ENCODE measurements at regions not wholly inside any gene's neighbourhood (a gene's known extent, or its start where the extent isn't known, plus 50 kb on each side); places are given as distances from the start of the nearest gene placed in this dataset.

- H3K9me3 Mint-ChIP-seq = peaks cover 13% of the 10 kb centered on the region
- DNase-seq = no peak
- H3K27ac Mint-ChIP-seq = no peak overlapping the region
- H3K4me3 Mint-ChIP-seq = no peak overlapping the region
- H3K27me3 Mint-ChIP-seq (ENCODE audit: low read depth, poor library complexity) = no peaks in the 10 kb centered on the region
- H3K4me1 Mint-ChIP-seq = peaks cover 6% of the 10 kb centered on the region
- H3K36me3 Mint-ChIP-seq (ENCODE audit: low read depth) = peaks cover 8% of the 10 kb centered on the region
- no peak for TF ChIP-seq CTCF (IDR thresholded peaks at IDR 0.05)
These were observed 794.8 kb upstream of the LCORL start for GRCh38 chr4:18816228-18816895.

DNA sequence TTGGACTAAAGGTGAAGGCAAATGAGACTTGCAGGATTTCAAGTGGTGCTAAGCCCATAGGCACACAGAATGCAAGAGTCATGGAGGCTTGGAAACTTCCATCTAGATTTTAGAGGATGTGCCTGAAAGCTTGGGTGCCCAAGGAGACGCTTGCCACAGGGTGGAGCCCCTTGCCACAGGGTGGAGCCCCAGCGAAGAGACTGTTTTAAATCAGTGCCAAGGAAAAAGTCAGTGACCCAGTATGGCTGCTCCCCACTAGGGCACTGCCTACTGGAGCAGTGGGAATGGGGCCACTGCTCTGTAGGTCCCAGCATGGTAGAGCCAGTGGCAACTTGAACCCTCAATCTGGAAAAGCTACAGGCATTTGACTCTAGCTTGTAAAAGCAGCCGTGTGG is 794.2 kb upstream of the LCORL start:
- no peak overlapping the region for H3K27ac Mint-ChIP-seq
- peaks cover 6% of the 10 kb centered on the region for H3K4me1 Mint-ChIP-seq
- DNase-seq = no peak
- peaks cover 12% of the 10 kb centered on the region for H3K9me3 Mint-ChIP-seq
- no peaks in the 10 kb centered on the region for H3K27me3 Mint-ChIP-seq (ENCODE audit: low read depth, poor library complexity)
- TF ChIP-seq CTCF (IDR thresholded peaks at IDR 0.05) = no peak
- H3K4me3 Mint-ChIP-seq = no peak overlapping the region
- peaks cover 8% of the 10 kb centered on the region for H3K36me3 Mint-ChIP-seq (ENCODE audit: low read depth)

DNA sequence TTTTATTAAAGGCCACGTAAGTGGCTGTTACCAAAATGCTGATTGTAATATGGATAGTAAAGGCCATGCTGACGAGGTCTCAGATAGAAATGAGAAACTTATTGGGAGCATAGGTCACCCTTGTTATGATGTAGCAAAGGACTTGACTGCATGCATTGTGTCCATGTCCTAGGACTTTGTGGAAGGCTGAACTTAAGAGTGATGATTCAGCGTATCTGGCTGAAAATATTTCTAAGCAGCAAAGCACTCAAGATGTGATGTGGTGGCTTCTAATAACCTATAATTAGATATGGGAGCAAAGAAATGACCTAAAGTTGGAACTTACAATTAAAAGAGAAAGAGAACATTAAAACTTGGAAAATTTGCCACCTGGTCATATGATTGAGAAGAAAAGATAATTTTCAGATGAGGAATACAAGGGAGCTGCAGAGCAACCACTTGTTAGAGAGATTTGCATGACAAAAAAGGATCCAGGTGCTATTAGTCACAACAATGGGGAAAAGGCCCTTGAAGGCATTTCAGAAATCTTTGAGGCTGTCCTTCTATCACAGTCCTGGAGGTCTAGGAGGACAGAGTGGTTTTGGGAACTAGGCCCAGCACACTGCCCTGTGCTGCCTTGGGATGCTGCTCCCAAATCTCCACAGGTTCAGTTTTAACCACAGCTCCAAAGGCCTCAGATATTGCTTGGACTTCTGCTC is 793.7 kb upstream of the LCORL start:
- no peak overlapping the region for H3K4me3 Mint-ChIP-seq
- peaks cover 6% of the 10 kb centered on the region for H3K4me1 Mint-ChIP-seq
- peaks cover 7% of the 10 kb centered on the region for H3K9me3 Mint-ChIP-seq
- H3K27me3 Mint-ChIP-seq (ENCODE audit: low read depth, poor library complexity) = no peaks in the 10 kb centered on the region
- peaks cover 3% of the 10 kb centered on the region for H3K36me3 Mint-ChIP-seq (ENCODE audit: low read depth)
- TF ChIP-seq CTCF (IDR thresholded peaks at IDR 0.05) = no peak
- no peak for DNase-seq
- H3K27ac Mint-ChIP-seq = no peak overlapping the region

GRCh38 chr4:18813771-18814170 is 792.2 kb upstream of the LCORL start:
- Mint-ChIP-seq H3K27ac (no peak overlapping the region), H3K9me3 (peaks cover 7% of the 10 kb centered on the region), H3K36me3 (ENCODE audit: low read depth) (no peaks in the 10 kb centered on the region), H3K27me3 (ENCODE audit: low read depth, poor library complexity) (no peaks in the 10 kb centered on the region), H3K4me3 (no peak overlapping the region), H3K4me1 (peaks cover 6% of the 10 kb centered on the region)
- TF ChIP-seq CTCF (IDR thresholded peaks at IDR 0.05) = no peak
- no peak for DNase-seq

DNA sequence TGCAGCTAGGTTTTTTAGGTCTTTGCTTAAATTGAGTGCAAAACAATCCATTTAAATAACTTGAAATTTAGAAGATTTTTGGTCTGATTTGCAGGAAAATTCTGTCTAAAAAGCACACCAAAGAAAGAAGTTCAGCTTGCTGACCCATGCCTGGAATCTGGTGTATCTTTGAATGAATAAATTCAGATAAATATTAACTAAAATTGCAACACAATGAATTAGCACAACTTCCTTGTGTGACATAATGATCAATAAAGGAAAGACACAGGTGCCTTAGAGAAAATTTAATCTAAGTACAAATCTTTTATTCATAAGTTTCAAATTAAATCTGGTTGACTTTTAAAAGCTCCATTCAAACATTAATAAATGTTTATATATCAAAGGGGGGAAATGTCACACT is 791.5 kb upstream of the LCORL start:
- Mint-ChIP-seq H3K36me3 (ENCODE audit: low read depth) (no peaks in the 10 kb centered on the region), H3K9me3 (peaks cover 7% of the 10 kb centered on the region), H3K27ac (no peak overlapping the region), H3K4me1 (peaks cover 6% of the 10 kb centered on the region), H3K4me3 (no peak overlapping the region), H3K27me3 (ENCODE audit: low read depth, poor library complexity) (no peaks in the 10 kb centered on the region)
- no peak for TF ChIP-seq CTCF (IDR thresholded peaks at IDR 0.05)
- no peak for DNase-seq

- no peaks in the 10 kb centered on the region for H3K4me1 Mint-ChIP-seq
- peaks cover 15% of the 10 kb centered on the region for H3K9me3 Mint-ChIP-seq
- no peak for DNase-seq
- H3K4me3 Mint-ChIP-seq = no peak overlapping the region
- peaks cover 8% of the 10 kb centered on the region for H3K36me3 Mint-ChIP-seq (ENCODE audit: low read depth)
- no peaks in the 10 kb centered on the region for H3K27me3 Mint-ChIP-seq (ENCODE audit: low read depth, poor library complexity)
- TF ChIP-seq CTCF (IDR thresholded peaks at IDR 0.05) = no peak
- no peak overlapping the region for H3K27ac Mint-ChIP-seq
These were observed 782.2 kb upstream of the LCORL start for GRCh38 chr4:18803781-18804180.
